SU-DHL-6 (cell line): ENCODE measurements at regions not wholly inside any gene's neighbourhood (a gene's known extent, or its start where the extent isn't known, plus 50 kb on each side); places are given as distances from the start of the nearest gene placed in this dataset.

ENCODE experiments used
- CTCF ChIP-seq: fragments of 200-600 bp; sonication (generic); IDR thresholded peaks from one replicate; pipeline ENCODE4 v1.5.1; 2017; ENCODE audit warnings: antibody characterized with exemption, mild to moderate bottlenecking, low read length, moderate library complexity; ENCODE audit not compliant: insufficient read depth, poor library complexity, severe bottlenecking
- EZH2phosphoT487 ChIP-seq: fragments of 200-600 bp; sonication (generic), shearing (Covaris generic); conservative IDR thresholded peaks from 2 replicates; pipeline ENCODE4 v1.6.1; 2018; ENCODE audit warnings: mild to moderate bottlenecking, antibody characterized with exemption, low read length, moderate library complexity, mixed read lengths

- TF ChIP-seq CTCF (no peak), EZH2phosphoT487 (no peak)
These were observed 80.8 kb upstream of the IL12B start for GRCh38 chr5:159411115-159411514.
